GM18499 (cell line): ENCODE measurements at regions not wholly inside any gene's neighbourhood (a gene's known extent, or its start where the extent isn't known, plus 50 kb on each side); places are given as distances from the start of the nearest gene placed in this dataset.
"Not testable (repeated sequence)": the region's sequence is repeated elsewhere in the genome, so short reads cannot be mapped to it uniquely, and the experiment has no call there.

ENCODE experiments used
- ATAC-seq: cut with Tn5 transposase; IDR thresholded peaks from one replicate; pipeline ENCODE4 v1.9.1; 2021; ENCODE audit warnings: moderate number of reproducible peaks; ENCODE audit not compliant: insufficient read depth, unreplicated experiment

DNA sequence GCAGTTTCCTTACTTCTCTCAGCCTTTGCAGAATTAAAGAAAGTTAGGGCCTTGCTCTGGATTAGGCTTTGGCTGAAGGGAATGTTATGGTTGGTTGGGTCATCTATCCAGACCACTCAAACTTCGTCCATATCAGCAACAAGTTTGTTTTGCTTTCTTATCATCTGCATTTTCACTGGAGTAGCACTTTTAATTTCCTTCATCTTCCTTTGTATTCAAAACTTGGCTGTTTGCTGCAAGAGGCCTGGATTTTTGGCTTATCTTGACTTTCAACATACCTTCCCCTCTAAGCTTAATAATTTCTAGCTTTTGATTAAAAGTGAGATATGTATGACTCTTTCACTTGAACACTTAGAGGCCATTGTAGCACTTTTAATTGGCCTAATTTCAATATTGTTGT is 126.7 kb upstream of the CENPE start:
- no peak for ATAC-seq

DNA sequence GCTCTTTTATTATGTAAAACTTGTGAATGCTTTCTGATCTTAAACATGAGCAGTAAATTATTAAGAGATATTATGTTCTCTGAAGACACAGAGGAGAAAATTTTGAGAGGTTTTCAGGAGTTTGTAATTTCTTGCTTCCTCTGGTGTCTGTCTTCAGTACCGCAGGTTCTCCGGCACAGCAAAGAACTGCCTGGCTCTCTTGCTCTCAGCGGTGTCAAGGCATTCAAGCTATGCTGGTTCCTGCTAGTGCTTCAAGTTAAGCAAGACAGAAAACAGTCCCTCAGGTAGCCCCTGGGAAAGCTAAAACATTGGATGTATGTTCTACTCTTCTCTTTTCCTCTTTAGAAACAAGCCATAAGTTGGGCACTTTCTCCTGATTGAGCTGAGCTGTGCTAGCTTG is 120.2 kb upstream of the CENPE start:
- no peak for ATAC-seq

DNA sequence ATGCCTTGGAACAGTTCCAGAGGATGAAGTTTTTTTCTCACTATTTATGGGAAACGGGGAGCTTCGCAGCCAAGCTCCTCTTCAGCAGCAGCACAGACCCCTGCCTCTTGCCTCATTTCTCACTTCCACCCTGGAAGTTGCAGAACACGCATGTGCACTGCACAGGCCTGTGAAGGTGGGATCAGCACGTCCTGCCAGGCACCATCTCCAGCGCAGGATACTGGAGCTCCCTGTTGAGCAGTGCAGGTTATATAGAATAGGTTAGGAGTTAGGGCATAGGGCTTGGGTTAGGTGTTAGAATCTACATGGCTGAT is 110.1 kb upstream of the CENPE start:
- ATAC-seq = no peak

DNA sequence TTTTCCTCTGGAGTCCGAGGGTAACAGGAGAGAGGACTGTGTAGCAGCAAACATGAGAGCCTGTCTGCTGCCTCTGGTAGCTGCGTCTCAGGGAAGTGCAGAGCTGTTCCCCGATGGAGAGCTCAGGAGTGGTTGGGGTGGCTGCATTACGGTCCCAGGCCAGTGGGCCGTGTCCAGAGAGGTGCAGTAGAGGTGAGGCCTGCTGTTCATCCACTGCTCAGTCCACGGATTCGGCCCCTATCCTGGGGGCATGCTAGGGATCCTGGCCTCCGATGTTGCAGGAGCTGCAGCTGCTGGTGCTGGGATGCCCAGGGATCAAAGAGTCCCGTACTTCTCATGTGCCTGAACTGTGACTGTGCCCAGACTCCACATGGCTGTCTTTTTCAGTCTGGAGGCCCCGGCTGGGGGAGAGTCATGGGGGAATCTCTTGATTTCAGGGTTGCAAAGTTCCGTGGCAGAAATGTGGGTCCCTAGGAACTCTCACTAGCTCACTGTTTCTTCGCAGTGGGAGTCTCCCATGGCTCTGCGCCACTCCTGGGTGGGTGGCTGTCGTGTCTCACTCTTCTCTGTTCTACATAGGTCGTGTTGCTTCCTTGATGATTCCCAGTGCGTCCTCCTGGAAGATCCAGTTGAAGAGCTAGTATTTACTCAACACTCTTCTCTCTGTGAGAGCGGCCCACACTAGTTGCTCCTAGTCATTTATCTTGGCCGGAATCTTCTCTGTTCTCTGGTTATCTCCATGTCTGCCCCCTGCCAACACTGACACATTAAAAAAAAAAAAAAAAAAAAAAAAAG is 109.5 kb upstream of the CENPE start:
- ATAC-seq = no peak

DNA sequence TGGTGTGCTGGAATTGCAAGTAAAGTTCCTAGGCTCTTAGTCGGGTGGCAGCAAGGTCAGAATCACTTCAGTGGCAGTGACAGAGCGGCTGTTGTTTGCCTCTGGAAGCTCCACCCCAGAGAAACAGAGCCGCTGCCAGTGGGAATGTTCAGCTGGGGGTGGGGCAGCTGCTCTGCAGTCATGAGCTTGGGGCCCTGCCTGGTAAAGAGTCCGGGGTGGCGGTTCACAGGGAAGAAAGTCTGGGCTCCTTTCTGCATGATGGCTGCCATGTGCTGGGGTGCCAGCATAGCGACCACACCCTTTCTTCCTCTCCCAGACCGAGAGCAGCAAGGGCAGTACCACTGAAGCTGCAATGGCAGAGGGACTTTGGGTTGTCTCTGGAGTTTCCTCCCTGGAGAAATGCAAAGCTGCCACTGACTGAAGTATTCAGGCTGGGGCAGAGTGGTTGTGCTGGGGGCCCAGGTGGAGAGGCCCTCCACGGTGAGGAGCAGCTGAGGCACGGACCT is 108.8 kb upstream of the CENPE start:
- ATAC-seq = no peak

DNA sequence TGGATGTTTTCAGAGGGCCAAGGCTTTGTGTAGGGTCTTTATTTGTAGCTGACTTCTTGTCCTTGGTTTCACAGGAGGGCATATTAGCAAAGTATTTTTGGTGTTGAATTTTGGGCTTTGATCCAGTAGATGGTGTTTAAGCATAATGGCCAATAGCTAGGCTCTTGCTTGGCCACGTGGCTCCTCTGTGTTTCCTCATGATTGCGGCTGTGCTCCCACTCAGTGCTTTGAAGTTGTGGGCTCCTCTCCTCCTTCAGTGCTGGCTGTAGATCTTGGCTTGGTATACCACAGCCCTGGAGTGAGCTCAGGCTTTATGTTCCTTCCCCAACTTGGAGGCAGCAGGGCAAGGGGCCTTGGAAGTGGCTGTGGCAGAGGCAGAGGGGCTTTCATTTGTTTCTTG is 107.2 kb upstream of the CENPE start:
- ATAC-seq = no peak

DNA sequence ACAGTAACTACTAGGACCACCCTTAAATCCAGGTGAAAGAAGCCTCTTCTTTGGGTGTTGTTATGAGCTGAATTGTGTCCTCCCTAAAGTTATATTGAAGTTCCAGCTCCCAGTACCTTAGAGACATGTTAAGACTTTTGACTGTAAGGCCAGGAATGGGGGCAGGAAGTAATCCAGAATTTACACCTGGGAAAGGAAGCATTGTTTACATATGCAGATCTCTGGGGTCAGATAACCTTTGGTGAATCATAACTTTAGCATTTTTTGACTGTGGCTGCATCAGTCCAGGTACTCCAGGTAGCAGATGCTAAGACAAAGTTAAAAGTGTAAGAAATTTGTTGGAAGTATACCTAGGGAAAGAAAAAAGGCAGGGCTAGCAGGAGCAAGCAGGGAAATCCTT is 104.9 kb upstream of the CENPE start:
- ATAC-seq = no peak

DNA sequence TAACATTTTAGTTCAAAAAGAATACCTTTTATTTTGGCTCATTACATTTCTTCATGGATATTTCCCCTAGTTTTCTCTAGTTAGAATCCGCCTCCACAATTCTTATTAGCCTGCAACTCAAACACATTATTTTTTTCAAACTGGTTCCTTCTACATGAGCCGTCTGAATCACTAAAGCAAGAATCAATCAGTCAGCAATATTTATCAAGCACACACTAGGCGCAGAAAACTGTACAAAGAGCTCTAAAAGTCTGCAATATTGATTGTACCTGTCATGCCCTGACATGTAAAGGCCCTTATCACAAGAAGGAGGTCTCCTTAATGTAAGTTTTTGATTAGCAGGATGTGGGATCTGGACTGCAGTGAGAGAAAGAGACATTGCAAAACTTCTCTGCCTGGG is 94.8 kb upstream of the CENPE start:
- no peak for ATAC-seq

DNA sequence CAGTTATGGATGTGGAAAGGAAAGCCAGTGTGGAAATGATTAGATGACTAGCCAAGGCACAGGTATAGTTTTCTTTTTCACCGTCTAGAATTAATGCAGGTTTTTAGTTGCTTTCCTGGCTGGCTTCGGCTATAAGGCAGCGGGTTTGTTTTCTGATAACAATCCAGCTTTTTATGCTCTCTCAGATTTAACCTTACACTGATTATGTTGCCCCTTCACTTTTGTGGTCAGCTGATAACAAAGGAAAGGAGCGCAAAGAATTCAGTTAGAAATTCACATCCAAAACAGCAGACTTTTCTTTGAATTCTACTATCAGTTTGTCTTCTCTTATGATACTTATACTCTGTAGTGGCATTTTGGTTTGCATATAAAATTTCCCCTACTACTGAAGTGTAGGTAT is 94.2 kb upstream of the CENPE start:
- no peak for ATAC-seq

DNA sequence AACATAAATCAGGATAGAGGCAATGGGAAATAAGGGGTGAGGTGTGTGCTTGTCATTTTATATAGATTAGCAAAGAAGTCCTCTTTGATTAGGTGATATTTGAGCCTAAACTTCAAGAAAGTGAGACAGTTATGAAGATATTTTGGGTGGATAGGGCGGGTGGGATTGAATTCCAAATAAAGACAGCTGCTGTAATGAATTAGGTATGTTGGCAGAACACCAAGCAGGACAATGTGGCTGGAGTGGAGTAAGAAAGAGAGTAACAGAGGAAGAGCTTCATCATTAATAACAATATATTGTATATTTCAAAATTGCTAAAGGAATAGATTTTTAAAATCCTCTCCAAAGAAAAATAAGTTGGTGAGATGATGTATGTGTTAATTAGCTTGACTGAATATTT is 91.0 kb upstream of the CENPE start:
- ATAC-seq = no peak

DNA sequence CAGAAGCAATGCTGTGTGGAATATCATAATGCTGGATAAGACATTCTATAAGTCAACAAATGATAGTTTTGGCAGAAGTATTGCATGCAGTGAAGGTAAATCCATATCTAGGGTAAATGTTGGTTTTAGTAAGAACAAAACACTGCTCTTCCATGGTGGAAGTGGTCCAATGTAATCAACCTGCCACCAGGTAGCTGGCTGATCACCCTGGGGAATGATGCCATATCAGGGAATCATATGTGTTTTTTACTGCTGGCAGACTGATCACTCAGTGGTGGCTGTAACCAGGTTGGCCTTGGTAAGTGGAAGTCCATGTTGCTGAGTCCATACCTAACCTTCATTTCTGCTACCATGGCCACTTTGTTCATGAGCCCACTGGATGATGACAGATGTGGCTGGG is 74.0 kb upstream of the CENPE start:
- no peak for ATAC-seq

DNA sequence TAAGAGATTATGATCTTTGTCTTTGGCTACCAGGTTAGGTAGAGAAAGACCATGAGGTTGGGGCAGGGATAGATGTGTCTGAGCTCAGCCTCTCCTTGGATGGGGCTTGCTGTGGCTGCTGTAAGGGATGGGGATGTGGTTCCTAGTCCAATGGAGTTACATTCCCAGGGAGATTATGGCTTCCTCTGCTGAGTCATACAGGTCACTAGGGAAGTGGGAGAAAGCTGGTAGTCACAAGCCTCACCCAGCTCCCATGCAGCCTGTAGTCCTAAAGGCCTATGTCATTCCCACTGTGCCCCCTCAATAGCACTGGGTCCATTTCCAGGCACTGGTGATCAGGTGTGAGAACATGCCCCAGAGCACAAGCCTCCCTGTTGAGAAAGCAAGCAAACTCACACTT is 70.6 kb upstream of the CENPE start:
- ATAC-seq = no peak

DNA sequence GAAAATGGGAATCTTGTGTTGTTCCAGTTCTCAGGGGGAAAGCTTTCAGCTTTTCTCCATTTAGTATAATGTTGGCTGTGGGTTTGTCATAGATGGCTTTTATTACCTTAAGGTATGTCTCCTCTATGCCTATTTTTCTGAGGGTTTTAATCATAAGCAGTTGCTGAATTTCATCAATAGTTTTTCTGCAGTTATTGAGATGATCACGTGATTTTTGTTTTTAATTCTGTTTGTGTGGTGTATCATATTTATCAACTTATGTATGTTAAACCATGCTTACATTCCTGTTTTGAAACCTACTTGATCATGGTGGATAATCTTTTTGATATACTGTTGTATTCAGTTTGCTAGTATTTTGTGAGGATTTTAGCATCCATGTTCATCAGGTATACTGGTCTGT is 66.8 kb upstream of the CENPE start:
- no peak for ATAC-seq

DNA sequence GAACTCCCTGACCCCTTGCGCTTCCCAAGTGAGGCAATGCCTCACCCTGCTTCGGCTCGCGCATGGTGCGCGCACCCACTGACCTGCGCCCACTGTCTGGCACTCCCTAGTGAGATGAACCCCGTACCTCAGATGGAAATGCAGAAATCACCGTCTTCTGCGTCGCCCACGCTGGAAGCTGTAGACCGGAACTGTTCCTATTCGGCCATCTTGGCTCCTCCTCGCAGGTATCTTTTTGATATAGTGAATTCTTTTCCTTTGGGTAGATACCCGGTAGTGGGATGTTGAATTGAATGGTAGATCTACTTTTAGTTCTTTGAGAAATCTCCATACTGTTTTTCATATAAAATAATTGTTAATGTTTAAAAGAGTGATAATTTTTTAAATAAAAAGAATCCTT is 57.9 kb upstream of the CENPE start:
- ATAC-seq = not testable (repeated sequence)
